ENCODE measurements at regions not wholly inside any gene's neighbourhood (a gene's known extent, or its start where the extent isn't known, plus 50 kb on each side); places are given as distances from the start of the nearest gene placed in this dataset.

GRCh38 chr22:47486569-47487312, 724.3 kb downstream of the TBC1D22A start:
- Histone ChIP-seq H3K4me2 (ENCODE audit: low read depth, low read length) (no peak overlapping the region), H3K4me1 (ENCODE audit: insufficient read depth, low read length) (no peaks in the 10 kb centered on the region), H2AFZ (ENCODE audit: low read length) (no peak overlapping the region), H3K79me2 (ENCODE audit: insufficient read depth, low read length) (no peaks in the 10 kb centered on the region), H3K9ac (ENCODE audit: insufficient read depth, low read depth, low read length) (no peak overlapping the region), H3K9me3 (ENCODE audit: low read length) (no peaks in the 10 kb centered on the region), H3K36me3 (replicated peaks in 1 of 2; ENCODE audit: control insufficient read depth in 1 of 2, insufficient read depth in 2 of 2, low read length in 2 of 2) (no peaks in the 10 kb centered on the region), H4K20me1 (ENCODE audit: insufficient read depth, low read length) (no peaks in the 10 kb centered on the region), H3K27me3 (ENCODE audit: control insufficient read depth in 1 of 2, insufficient read depth in 2 of 2, low read length in 2 of 2) (peaks cover 0 to 17% of the 10 kb centered on the region in 2 experiments; a peak in 2 of 5 replicates), H3K4me3 (replicated peaks in 1 of 3; ENCODE audit: insufficient read depth in 1 of 3, low read depth in 2 of 3, low read length in 3 of 3) (no peak overlapping the region), H3K27ac (ENCODE audit: extremely low read length, insufficient read depth, low read length) (no peak overlapping the region)
- ChIA-PET POLR2A (no interaction called here), CTCF (ENCODE audit: low intra/inter-chr PET ratio, low total read pairs) (no interaction called here)
- TF ChIP-seq ZNF790 (CRISPR knock-in tag; IDR thresholded peaks at IDR 0.05; ENCODE audit: borderline replicate concordance) (no peak), ZNF768 (CRISPR knock-in tag; IDR thresholded peaks at IDR 0.05) (peak; percentile 56; the same call in 1 of the 2 replicates), POLR2G (IDR thresholded peaks at IDR 0.05; ENCODE audit: low read depth, low read length) (no peak), PRMT3 (CRISPR knock-in tag; IDR thresholded peaks at IDR 0.05; ENCODE audit: borderline replicate concordance, low read depth) (no peak)
- no TSS peak for BruUV-seq (replicated peaks)
- WGBS (ENCODE audit: low lambda C conversion rate), result 36% methylated on average over 15 of the region's 15 CpGs
- in situ Hi-C loops (cut with HindIII; ENCODE audit: extremely low pct_ligation_motif_present, low pct_unique_long_range_greater_than_20kb) (no loop called here), intact Hi-C loops (cut with micrococcal nuclease; ENCODE audit: unreplicated experiment) (no loop called here)
- DNase-seq (ENCODE audit: low spot score), result no peak
- FAIRE-seq, result no peak
- ATAC-seq, result no peak

GRCh38 chr22:47484960-47485569, 722.6 kb downstream of the TBC1D22A start:
- H3K4me3 ChIP-seq (replicated peaks in 1 of 3; ENCODE audit: insufficient read depth in 1 of 3, low read depth in 2 of 3, low read length in 3 of 3), result no peak overlapping the region
- intact Hi-C loops (cut with micrococcal nuclease; ENCODE audit: unreplicated experiment) (no loop called here), in situ Hi-C loops (cut with HindIII; ENCODE audit: extremely low pct_ligation_motif_present, low pct_unique_long_range_greater_than_20kb) (no loop called here)
- no TSS peak for BruUV-seq (replicated peaks)
- H3K27ac ChIP-seq (ENCODE audit: extremely low read length, insufficient read depth, low read length), result no peak overlapping the region
- H3K4me1 ChIP-seq (ENCODE audit: insufficient read depth, low read length), result no peaks in the 10 kb centered on the region
- no peak overlapping the region for H3K4me2 ChIP-seq (ENCODE audit: low read depth, low read length)
- H3K9ac ChIP-seq (ENCODE audit: insufficient read depth, low read depth, low read length), result no peak overlapping the region
- H2AFZ ChIP-seq (ENCODE audit: low read length), result no peak overlapping the region
- ATAC-seq, result no peak
- H3K27me3 ChIP-seq (ENCODE audit: control insufficient read depth in 1 of 2, insufficient read depth in 2 of 2, low read length in 2 of 2), result peaks cover 0 to 17% of the 10 kb centered on the region in 2 experiments; a peak in 2 of 5 replicates
- H3K36me3 ChIP-seq (replicated peaks in 1 of 2; ENCODE audit: control insufficient read depth in 1 of 2, insufficient read depth in 2 of 2, low read length in 2 of 2), result no peaks in the 10 kb centered on the region
- no peaks in the 10 kb centered on the region for H3K79me2 ChIP-seq (ENCODE audit: insufficient read depth, low read length)
- H4K20me1 ChIP-seq (ENCODE audit: insufficient read depth, low read length), result no peaks in the 10 kb centered on the region
- CTCF ChIA-PET (ENCODE audit: low intra/inter-chr PET ratio, low total read pairs), result no interaction called here
- H3K9me3 ChIP-seq (ENCODE audit: low read length), result no peaks in the 10 kb centered on the region
- POLR2A ChIA-PET, result no interaction called here
- FAIRE-seq, result no peak
- DNase-seq (ENCODE audit: low spot score), result no peak
- 5% methylated on average over 3 of the region's 4 CpGs for WGBS (ENCODE audit: low lambda C conversion rate)
- no peak for TF ChIP-seq ATF7-NPFF (CRISPR knock-in tag; IDR thresholded peaks at IDR 0.05; ENCODE audit: low read depth)
- TF ChIP-seq CHD4 (IDR thresholded peaks at IDR 0.05; ENCODE audit: borderline replicate concordance, low read length), result no peak
- TF ChIP-seq ASH2L (IDR thresholded peaks at IDR 0.05; ENCODE audit: insufficient read length, low read depth, low read length), result no peak
- no peak for TF ChIP-seq ZNF382 (CRISPR knock-in tag; IDR thresholded peaks at IDR 0.05; ENCODE audit: borderline replicate concordance)
- TF ChIP-seq, protein P1, sequence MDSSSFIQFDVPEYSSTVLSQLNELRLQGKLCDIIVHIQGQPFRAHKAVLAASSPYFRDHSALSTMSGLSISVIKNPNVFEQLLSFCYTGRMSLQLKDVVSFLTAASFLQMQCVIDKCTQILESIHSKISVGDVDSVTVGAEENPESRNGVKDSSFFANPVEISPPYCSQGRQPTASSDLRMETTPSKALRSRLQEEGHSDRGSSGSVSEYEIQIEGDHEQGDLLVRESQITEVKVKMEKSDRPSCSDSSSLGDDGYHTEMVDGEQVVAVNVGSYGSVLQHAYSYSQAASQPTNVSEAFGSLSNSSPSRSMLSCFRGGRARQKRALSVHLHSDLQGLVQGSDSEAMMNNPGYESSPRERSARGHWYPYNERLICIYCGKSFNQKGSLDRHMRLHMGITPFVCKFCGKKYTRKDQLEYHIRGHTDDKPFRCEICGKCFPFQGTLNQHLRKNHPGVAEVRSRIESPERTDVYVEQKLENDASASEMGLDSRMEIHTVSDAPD (CRISPR knock-in tag; IDR thresholded peaks at IDR 0.05), result no peak
- TF ChIP-seq, protein P2, sequence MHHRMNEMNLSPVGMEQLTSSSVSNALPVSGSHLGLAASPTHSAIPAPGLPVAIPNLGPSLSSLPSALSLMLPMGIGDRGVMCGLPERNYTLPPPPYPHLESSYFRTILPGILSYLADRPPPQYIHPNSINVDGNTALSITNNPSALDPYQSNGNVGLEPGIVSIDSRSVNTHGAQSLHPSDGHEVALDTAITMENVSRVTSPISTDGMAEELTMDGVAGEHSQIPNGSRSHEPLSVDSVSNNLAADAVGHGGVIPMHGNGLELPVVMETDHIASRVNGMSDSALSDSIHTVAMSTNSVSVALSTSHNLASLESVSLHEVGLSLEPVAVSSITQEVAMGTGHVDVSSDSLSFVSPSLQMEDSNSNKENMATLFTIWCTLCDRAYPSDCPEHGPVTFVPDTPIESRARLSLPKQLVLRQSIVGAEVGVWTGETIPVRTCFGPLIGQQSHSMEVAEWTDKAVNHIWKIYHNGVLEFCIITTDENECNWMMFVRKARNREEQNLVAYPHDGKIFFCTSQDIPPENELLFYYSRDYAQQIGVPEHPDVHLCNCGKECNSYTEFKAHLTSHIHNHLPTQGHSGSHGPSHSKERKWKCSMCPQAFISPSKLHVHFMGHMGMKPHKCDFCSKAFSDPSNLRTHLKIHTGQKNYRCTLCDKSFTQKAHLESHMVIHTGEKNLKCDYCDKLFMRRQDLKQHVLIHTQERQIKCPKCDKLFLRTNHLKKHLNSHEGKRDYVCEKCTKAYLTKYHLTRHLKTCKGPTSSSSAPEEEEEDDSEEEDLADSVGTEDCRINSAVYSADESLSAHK (CRISPR knock-in tag; IDR thresholded peaks at IDR 0.05; ENCODE audit: borderline replicate concordance), result no peak
- no peak for TF ChIP-seq NR2F6 (IDR thresholded peaks at IDR 0.05)
- TF ChIP-seq NR2F6 (CRISPR knock-in tag; IDR thresholded peaks at IDR 0.05), result no peak
- TF ChIP-seq ZFP37 (CRISPR knock-in tag; IDR thresholded peaks at IDR 0.05; ENCODE audit: borderline replicate concordance), result no peak
- TF ChIP-seq ARNT (IDR thresholded peaks at IDR 0.05), result no peak
- no peak for TF ChIP-seq HIVEP1 (CRISPR knock-in tag; IDR thresholded peaks at IDR 0.05)

Measured in HepG2 (cell line).